Central memory CD4-positive, alpha-beta T cell (primary cell): ENCODE measurements at regions not wholly inside any gene's neighbourhood (a gene's known extent, or its start where the extent isn't known, plus 50 kb on each side); places are given as distances from the start of the nearest gene placed in this dataset.
"Not testable (repeated sequence)": the region's sequence is repeated elsewhere in the genome, so short reads cannot be mapped to it uniquely, and the experiment has no call there.

ENCODE experiments used
- DNase-seq: peaks from one replicate; pipeline ENCODE4 v3.0.0; 2022

- DNase-seq = no peak
These were observed 626.9 kb downstream of the EFNB2 start for GRCh38 chr13:105908586-105908985.

- DNase-seq = no peak
These were observed 628.0 kb downstream of the EFNB2 start for GRCh38 chr13:105907319-105908019.

- DNase-seq = no peak
These were observed 628.7 kb downstream of the EFNB2 start for GRCh38 chr13:105906746-105907145.

GRCh38 chr13:105904034-105904742 is 631.3 kb downstream of the EFNB2 start:
- DNase-seq = no peak

- no peak for DNase-seq
These were observed 633.1 kb downstream of the EFNB2 start for GRCh38 chr13:105902396-105902795.

GRCh38 chr13:105897575-105897974 is 637.9 kb downstream of the EFNB2 start:
- no peak for DNase-seq

- no peak for DNase-seq
These were observed 640.8 kb downstream of the EFNB2 start for GRCh38 chr13:105894697-105895096.

GRCh38 chr13:105890509-105890908 is 645.0 kb downstream of the EFNB2 start:
- no peak for DNase-seq

- DNase-seq = no peak
These were observed 657.3 kb downstream of the EFNB2 start for GRCh38 chr13:105878119-105878700.

GRCh38 chr13:105874814-105875213 is 660.6 kb downstream of the EFNB2 start:
- no peak for DNase-seq

GRCh38 chr13:105871768-105872167 is 663.7 kb downstream of the EFNB2 start:
- DNase-seq = no peak

GRCh38 chr13:105871326-105871725 is 664.1 kb downstream of the EFNB2 start:
- DNase-seq = no peak

- DNase-seq = no peak
These were observed 672.1 kb downstream of the EFNB2 start for GRCh38 chr13:105863300-105863920.

GRCh38 chr13:105848494-105848893 is 687.0 kb downstream of the EFNB2 start:
- no peak for DNase-seq

- DNase-seq = no peak
These were observed 687.8 kb downstream of the EFNB2 start for GRCh38 chr13:105847527-105848291.

GRCh38 chr13:105846923-105847322 is 688.5 kb downstream of the EFNB2 start:
- no peak for DNase-seq

- no peak for DNase-seq
These were observed 694.2 kb downstream of the EFNB2 start for GRCh38 chr13:105841286-105841685.

GRCh38 chr13:105838231-105838630 is 697.2 kb downstream of the EFNB2 start:
- no peak for DNase-seq

GRCh38 chr13:105837295-105837694 is 698.2 kb downstream of the EFNB2 start:
- not testable (repeated sequence) for DNase-seq

- DNase-seq = no peak
These were observed 704.6 kb downstream of the EFNB2 start for GRCh38 chr13:105830821-105831220.

GRCh38 chr13:105827111-105827809 is 708.2 kb downstream of the EFNB2 start:
- no peak for DNase-seq

- no peak for DNase-seq
These were observed 710.4 kb downstream of the EFNB2 start for GRCh38 chr13:105825071-105825470.
